Fibroblast of lung (primary cell): ENCODE measurements at regions not wholly inside any gene's neighbourhood (a gene's known extent, or its start where the extent isn't known, plus 50 kb on each side); places are given as distances from the start of the nearest gene placed in this dataset.

Experiments
- DNase-seq, 2 donors: peaks; one replicate each; pipeline versions ENCODE4 v3.0.0 to v3.0.0-alpha.2; 2010; ENCODE audit warnings: low read depth in 2 of 2
- H2AFZ ChIP-seq: 2 replicates; pipeline ENCODE4 v1.5.1; 2012; ENCODE audit warnings: low read length, control low read depth, inconsistent platforms
- H3K27ac ChIP-seq: 2 replicates; pipeline ENCODE4 v1.5.1; 2011; ENCODE audit warnings: low read length, control low read depth; ENCODE audit not compliant: insufficient read depth
- H3K27me3 ChIP-seq: 2 replicates; pipeline ENCODE4 v1.5.1; 2011; ENCODE audit warnings: mild to moderate bottlenecking, low read length; ENCODE audit not compliant: control insufficient read depth, insufficient read depth
- H3K36me3 ChIP-seq: 2 replicates; pipeline ENCODE4 v1.5.1; 2011; ENCODE audit warnings: low read length; ENCODE audit not compliant: control insufficient read depth, insufficient read depth
- H3K4me1 ChIP-seq: 2 replicates; pipeline ENCODE4 v1.5.1; 2011; ENCODE audit warnings: low read length; ENCODE audit not compliant: control insufficient read depth, insufficient read depth; ENCODE audit errors: extremely low read depth
- H3K4me2 ChIP-seq: 2 replicates; pipeline ENCODE4 v1.5.1; 2011; ENCODE audit warnings: low read length, control low read depth; ENCODE audit not compliant: insufficient read depth; ENCODE audit errors: extremely low read depth
- H3K4me3 ChIP-seq, 4 experiments: fragments of 200-600 bp in 1 of 4; sonication (generic) in 1 of 4; replicated peaks in 1 of 4; 2 replicates each; pipeline ENCODE4 v1.5.1; 2011 to 2016; ENCODE audit warnings: low read length in 4 of 4, low read depth in 3 of 4, mild to moderate bottlenecking in 3 of 4, control low read depth in 2 of 4, inconsistent platforms in 1 of 4, mixed read lengths in 1 of 4; ENCODE audit not compliant: insufficient read depth in 1 of 4; ENCODE audit errors: control extremely low read depth in 1 of 4
- H3K79me2 ChIP-seq: 2 replicates; pipeline ENCODE4 v1.5.1; 2012; ENCODE audit warnings: mild to moderate bottlenecking, low read length, inconsistent platforms; ENCODE audit not compliant: control insufficient read depth, insufficient read depth
- H3K9ac ChIP-seq: 2 replicates; pipeline ENCODE4 v1.5.1; 2011; ENCODE audit warnings: mild to moderate bottlenecking, low read length, control low read depth; ENCODE audit not compliant: insufficient read depth
- H3K9me3 ChIP-seq: 2 replicates; pipeline ENCODE4 v1.5.1; 2012; ENCODE audit warnings: low read depth, low read length; ENCODE audit not compliant: control insufficient read depth, insufficient read depth
- H4K20me1 ChIP-seq: 2 replicates; pipeline ENCODE4 v1.5.1; 2011; ENCODE audit warnings: low read length; ENCODE audit not compliant: control insufficient read depth, insufficient read depth; ENCODE audit errors: extremely low read depth
- EZH2 ChIP-seq: IDR thresholded peaks from 2 replicates; pipeline ENCODE4 v1.5.1; 2012; ENCODE audit warnings: low read length, control low read depth, mild to moderate bottlenecking; ENCODE audit errors: missing control alignments
- TF ChIP-seq, protein P1 (sequence below), 2 donors: IDR thresholded peaks in 1 of 2; conservative IDR thresholded peaks in 1 of 2; 1 replicate in 1 of 2; 2 replicates in 1 of 2; pipeline ENCODE4 v1.5.1; 2011 to 2012; ENCODE audit warnings: low read length in 2 of 2, control low read depth in 1 of 2, inconsistent platforms in 1 of 2, low read depth in 1 of 2, mild to moderate bottlenecking in 1 of 2

DNA sequence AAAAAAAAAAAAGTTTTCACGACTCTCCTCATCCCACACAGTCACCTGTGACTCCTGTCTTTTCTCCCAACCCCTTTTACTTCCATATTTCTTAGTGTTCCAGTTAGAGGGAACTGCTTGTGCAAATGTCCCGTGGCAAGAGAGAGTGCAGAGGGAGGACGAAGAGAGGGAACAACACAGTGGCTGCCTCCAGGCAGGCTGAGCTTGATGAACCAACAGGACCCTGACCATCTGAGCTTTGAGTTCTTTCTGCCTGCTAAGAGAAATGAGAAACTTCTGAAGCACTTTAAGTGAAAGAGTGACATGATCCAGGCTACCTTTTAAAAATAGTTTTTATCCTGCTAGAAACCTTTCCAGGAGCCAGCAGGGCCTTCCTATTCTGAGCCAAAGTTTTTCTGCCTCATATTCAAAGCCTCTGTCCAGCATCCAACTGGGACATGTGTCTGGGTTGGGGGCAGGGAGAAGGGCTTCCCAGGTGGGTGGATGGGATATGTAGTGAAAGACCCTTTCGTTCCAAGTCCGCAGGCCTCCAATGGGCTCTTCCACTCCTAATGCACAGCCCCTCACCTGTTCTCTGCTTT, 239.9 kb downstream of the OPA1 start:
- Histone ChIP-seq H3K4me2 (no peak overlapping the region), H3K4me1 (no peaks in the 10 kb centered on the region), H3K79me2 (no peaks in the 10 kb centered on the region), H3K4me3 (no peak overlapping the region), H2AFZ (no peak overlapping the region), H3K27me3 (peaks cover 13% of the 10 kb centered on the region), H4K20me1 (no peaks in the 10 kb centered on the region), H3K9ac (no peak overlapping the region), H3K27ac (no peak overlapping the region), H3K9me3 (no peaks in the 10 kb centered on the region), H3K36me3 (no peaks in the 10 kb centered on the region)
- TF ChIP-seq, protein P1, sequence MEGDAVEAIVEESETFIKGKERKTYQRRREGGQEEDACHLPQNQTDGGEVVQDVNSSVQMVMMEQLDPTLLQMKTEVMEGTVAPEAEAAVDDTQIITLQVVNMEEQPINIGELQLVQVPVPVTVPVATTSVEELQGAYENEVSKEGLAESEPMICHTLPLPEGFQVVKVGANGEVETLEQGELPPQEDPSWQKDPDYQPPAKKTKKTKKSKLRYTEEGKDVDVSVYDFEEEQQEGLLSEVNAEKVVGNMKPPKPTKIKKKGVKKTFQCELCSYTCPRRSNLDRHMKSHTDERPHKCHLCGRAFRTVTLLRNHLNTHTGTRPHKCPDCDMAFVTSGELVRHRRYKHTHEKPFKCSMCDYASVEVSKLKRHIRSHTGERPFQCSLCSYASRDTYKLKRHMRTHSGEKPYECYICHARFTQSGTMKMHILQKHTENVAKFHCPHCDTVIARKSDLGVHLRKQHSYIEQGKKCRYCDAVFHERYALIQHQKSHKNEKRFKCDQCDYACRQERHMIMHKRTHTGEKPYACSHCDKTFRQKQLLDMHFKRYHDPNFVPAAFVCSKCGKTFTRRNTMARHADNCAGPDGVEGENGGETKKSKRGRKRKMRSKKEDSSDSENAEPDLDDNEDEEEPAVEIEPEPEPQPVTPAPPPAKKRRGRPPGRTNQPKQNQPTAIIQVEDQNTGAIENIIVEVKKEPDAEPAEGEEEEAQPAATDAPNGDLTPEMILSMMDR (conservative IDR thresholded peaks at IDR 0.05 in 1 of 2, IDR thresholded peaks at IDR 0.05 in 1 of 2; ENCODE audit: low read depth in 1 of 2, low read length in 2 of 2) = no peak
- no peak for TF ChIP-seq EZH2
- no peak for DNase-seq

DNA sequence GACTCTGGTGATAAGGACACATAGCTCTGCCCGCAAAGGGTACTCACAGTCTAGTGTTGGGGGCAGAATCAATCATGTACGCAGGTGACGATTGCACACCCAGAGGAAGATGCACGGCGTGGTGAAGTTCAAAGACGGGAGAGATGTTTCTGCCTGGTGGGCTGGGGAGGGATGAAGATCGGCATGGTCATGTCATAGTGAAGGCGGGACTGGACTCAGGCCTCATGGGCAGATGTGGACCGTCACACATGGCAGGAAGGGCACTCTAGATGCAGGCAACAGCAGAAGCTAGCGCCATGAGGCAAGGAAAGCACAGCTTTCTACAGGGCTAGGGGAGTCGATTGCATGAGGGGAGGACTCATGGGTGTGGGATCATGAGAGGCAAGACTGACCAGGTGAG, 240.6 kb downstream of the OPA1 start:
- H3K79me2 ChIP-seq = no peaks in the 10 kb centered on the region
- no peak overlapping the region for H3K4me3 ChIP-seq
- no peak overlapping the region for H3K9ac ChIP-seq
- no peaks in the 10 kb centered on the region for H3K9me3 ChIP-seq
- no peak overlapping the region for H3K4me2 ChIP-seq
- peaks cover 13% of the 10 kb centered on the region for H3K27me3 ChIP-seq
- H3K36me3 ChIP-seq = no peaks in the 10 kb centered on the region
- no peak for TF ChIP-seq EZH2
- TF ChIP-seq, protein P1 (conservative IDR thresholded peaks at IDR 0.05 in 1 of 2, IDR thresholded peaks at IDR 0.05 in 1 of 2; ENCODE audit: low read depth in 1 of 2, low read length in 2 of 2) = no peak
- H3K4me1 ChIP-seq = no peaks in the 10 kb centered on the region
- no peak overlapping the region for H3K27ac ChIP-seq
- no peak for DNase-seq
- no peak overlapping the region for H2AFZ ChIP-seq
- no peaks in the 10 kb centered on the region for H4K20me1 ChIP-seq

DNA sequence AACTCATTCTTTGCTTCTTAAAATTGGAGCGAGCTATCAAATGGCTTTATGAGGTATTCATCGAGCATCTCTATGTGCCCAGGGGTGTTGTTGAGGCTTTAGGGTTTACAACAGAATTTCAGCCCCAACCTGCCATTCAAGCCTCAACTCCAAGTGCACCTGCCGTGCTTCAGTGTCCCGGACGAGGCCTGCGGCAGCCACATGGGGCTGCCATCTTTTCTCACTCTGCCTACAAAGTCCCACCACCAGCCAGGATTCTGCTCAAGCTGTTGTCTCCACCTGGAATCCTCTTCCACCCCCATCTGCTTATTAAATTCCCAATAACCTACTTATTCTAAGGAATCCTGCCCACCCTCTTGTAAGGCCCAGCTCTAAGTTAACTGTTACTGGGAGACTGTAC, 242.4 kb downstream of the OPA1 start:
- Histone ChIP-seq H3K27ac (no peak overlapping the region), H3K4me2 (no peak overlapping the region), H2AFZ (no peak overlapping the region), H3K4me1 (no peaks in the 10 kb centered on the region), H3K79me2 (no peaks in the 10 kb centered on the region), H3K9me3 (no peaks in the 10 kb centered on the region), H3K27me3 (peaks cover 13% of the 10 kb centered on the region), H3K36me3 (no peaks in the 10 kb centered on the region), H4K20me1 (no peaks in the 10 kb centered on the region), H3K9ac (no peak overlapping the region), H3K4me3 (no peak overlapping the region)
- TF ChIP-seq, protein P1 (conservative IDR thresholded peaks at IDR 0.05 in 1 of 2, IDR thresholded peaks at IDR 0.05 in 1 of 2; ENCODE audit: low read depth in 1 of 2, low read length in 2 of 2) = no peak
- TF ChIP-seq EZH2 = no peak
- DNase-seq = no peak
